Astrocyte (in vitro differentiated cells and primary cell): ENCODE measurements at regions not wholly inside any gene's neighbourhood (a gene's known extent, or its start where the extent isn't known, plus 50 kb on each side); places are given as distances from the start of the nearest gene placed in this dataset.
A peak's percentile ranks its signal among the peaks of the same experiment; 100 is the strongest.

ENCODE experiments used
- DNase-seq: peaks from one replicate; pipeline ENCODE4 v3.0.0-alpha.2; 2010; ENCODE audit warnings: low read depth
- FAIRE-seq: peaks from 2 replicates; lab custom pipeline; 2011; peaks lifted over from hg19 to GRCh38; lab: Jason Lieb, UNC
- H2AFZ ChIP-seq: 2 replicates; pipeline ENCODE4 v1.6.0; 2012; ENCODE audit warnings: low read depth, low read length, inconsistent platforms
- H3K27ac ChIP-seq: 2 replicates; pipeline ENCODE4 v1.5.1; 2011; ENCODE audit warnings: low read depth, low read length, inconsistent platforms
- H3K27me3 ChIP-seq: 2 replicates; pipeline ENCODE4 v1.6.0; 2011; ENCODE audit warnings: low read length, inconsistent platforms; ENCODE audit not compliant: insufficient read depth
- H3K36me3 ChIP-seq: 2 replicates; pipeline ENCODE4 v1.5.1; 2011; ENCODE audit warnings: low read length, inconsistent platforms; ENCODE audit not compliant: insufficient read depth
- H3K4me1 ChIP-seq: 2 replicates; pipeline ENCODE4 v1.5.1; 2011; ENCODE audit warnings: low read length, inconsistent platforms; ENCODE audit not compliant: insufficient read depth
- H3K4me2 ChIP-seq: 2 replicates; pipeline ENCODE4 v1.6.0; 2012; ENCODE audit warnings: low read length, inconsistent platforms
- H3K4me3 ChIP-seq: 2 replicates; pipeline ENCODE4 v1.5.1; 2011; ENCODE audit warnings: low read depth, mild to moderate bottlenecking, low read length, inconsistent platforms; ENCODE audit not compliant: insufficient read depth
- H3K79me2 ChIP-seq: 2 replicates; pipeline ENCODE4 v1.6.0; 2012; ENCODE audit warnings: mild to moderate bottlenecking, low read length, inconsistent platforms; ENCODE audit not compliant: insufficient read depth
- H3K9ac ChIP-seq: 2 replicates; pipeline ENCODE4 v1.6.0; 2012; ENCODE audit warnings: mild to moderate bottlenecking, low read length, inconsistent platforms
- H3K9me3 ChIP-seq: 2 replicates; pipeline ENCODE4 v1.5.1; 2012; ENCODE audit warnings: low read depth, mild to moderate bottlenecking, low read length, inconsistent platforms; ENCODE audit not compliant: insufficient read depth
- H4K20me1 ChIP-seq: 2 replicates; pipeline ENCODE4 v1.6.0; 2012; ENCODE audit warnings: low read length, inconsistent platforms; ENCODE audit not compliant: insufficient read depth
- H3K27ac Mint-ChIP-seq: one replicate; pipeline ENCODE4 v1.8.0; 2021; ENCODE audit warnings: mild to moderate bottlenecking, mixed read lengths; ENCODE audit not compliant: unreplicated experiment
- H3K27me3 Mint-ChIP-seq: one replicate; pipeline ENCODE4 v1.8.0; 2021; ENCODE audit warnings: low read depth, mixed read lengths; ENCODE audit not compliant: unreplicated experiment
- H3K36me3 Mint-ChIP-seq: one replicate; pipeline ENCODE4 v1.8.0; 2021; ENCODE audit warnings: low read depth, mixed read lengths; ENCODE audit not compliant: unreplicated experiment
- H3K4me1 Mint-ChIP-seq: one replicate; pipeline ENCODE4 v1.8.0; 2021; ENCODE audit warnings: low read depth, mixed read lengths; ENCODE audit not compliant: unreplicated experiment
- H3K4me3 Mint-ChIP-seq: one replicate; pipeline ENCODE4 v1.8.0; 2021; ENCODE audit warnings: mild to moderate bottlenecking, moderate library complexity, mixed read lengths; ENCODE audit not compliant: unreplicated experiment
- H3K9me3 Mint-ChIP-seq: one replicate; pipeline ENCODE4 v1.8.0; 2021; ENCODE audit warnings: mild to moderate bottlenecking, mixed read lengths; ENCODE audit not compliant: unreplicated experiment
- CTCF ChIP-seq: IDR thresholded peaks from 2 replicates; pipeline ENCODE4 v1.5.1; 2011; ENCODE audit warnings: low read depth, mild to moderate bottlenecking, inconsistent platforms, low read length, moderate library complexity; ENCODE audit not compliant: insufficient read depth
- EZH2 ChIP-seq: IDR thresholded peaks from 2 replicates; pipeline ENCODE4 v1.6.1; 2012; ENCODE audit warnings: mild to moderate bottlenecking, low read length, inconsistent platforms; ENCODE audit not compliant: insufficient read depth

- H3K4me2 ChIP-seq: no peak overlapping the region
Measured at GRCh38 chr6:106805771-106806170, 168.8 kb downstream of the CD24 start.

GRCh38 chr6:106804346-106805335 is 169.9 kb downstream of the CD24 start:
- no peak overlapping the region for H2AFZ ChIP-seq
- Mint-ChIP-seq H3K4me3 (no peak overlapping the region), H3K4me1 (peaks cover 11% of the 10 kb centered on the region), H3K36me3 (peaks cover 4% of the 10 kb centered on the region), H3K27ac (no peak overlapping the region), H3K9me3 (peaks cover 33% of the 10 kb centered on the region), H3K27me3 (peaks cover 29% of the 10 kb centered on the region)
- TF ChIP-seq EZH2 (no peak), CTCF (no peak)
- H4K20me1 ChIP-seq: no peaks in the 10 kb centered on the region
- no peak overlapping the region for H3K27ac ChIP-seq
- H3K9ac ChIP-seq: no peak overlapping the region
- H3K79me2 ChIP-seq: no peaks in the 10 kb centered on the region
- no peak overlapping the region for H3K4me3 ChIP-seq
- H3K4me2 ChIP-seq: peak overlapping the region; percentile 14
- no peaks in the 10 kb centered on the region for H3K36me3 ChIP-seq
- H3K27me3 ChIP-seq: peaks cover 8% of the 10 kb centered on the region
- no peaks in the 10 kb centered on the region for H3K4me1 ChIP-seq
- FAIRE-seq (no peak), DNase-seq (no peak)
- H3K9me3 ChIP-seq: peaks cover 20% of the 10 kb centered on the region

More at GRCh38 chr6:106805771-106806170, 168.8 kb downstream of the CD24 start:
- H3K9me3 Mint-ChIP-seq: peaks cover 38% of the 10 kb centered on the region
- no peaks in the 10 kb centered on the region for H3K4me1 ChIP-seq
- H3K9me3 ChIP-seq: peaks cover 20% of the 10 kb centered on the region
- H3K9ac ChIP-seq: no peak overlapping the region
- peaks cover 10% of the 10 kb centered on the region for H3K4me1 Mint-ChIP-seq
- peaks cover 24% of the 10 kb centered on the region for H3K27me3 Mint-ChIP-seq
- no peaks in the 10 kb centered on the region for H4K20me1 ChIP-seq
- no peak for FAIRE-seq
- no peak overlapping the region for H3K27ac ChIP-seq
- no peak for DNase-seq
- no peak overlapping the region for H3K27ac Mint-ChIP-seq
- H3K4me3 Mint-ChIP-seq: no peak overlapping the region
- H3K79me2 ChIP-seq: no peaks in the 10 kb centered on the region
- H3K27me3 ChIP-seq: peaks cover 6% of the 10 kb centered on the region
- no peak overlapping the region for H2AFZ ChIP-seq
- peaks cover 7% of the 10 kb centered on the region for H3K36me3 Mint-ChIP-seq
- no peaks in the 10 kb centered on the region for H3K36me3 ChIP-seq
- TF ChIP-seq CTCF (no peak), EZH2 (no peak)
- H3K4me3 ChIP-seq: no peak overlapping the region

GRCh38 chr6:106803188-106803587 is 171.3 kb downstream of the CD24 start:
- Histone ChIP-seq H3K36me3 (no peaks in the 10 kb centered on the region), H3K27ac (no peak overlapping the region), H4K20me1 (no peaks in the 10 kb centered on the region), H2AFZ (no peak overlapping the region), H3K4me1 (no peaks in the 10 kb centered on the region), H3K9me3 (peaks cover 7% of the 10 kb centered on the region), H3K4me2 (no peak overlapping the region), H3K9ac (no peak overlapping the region), H3K27me3 (peaks cover 8% of the 10 kb centered on the region), H3K4me3 (no peak overlapping the region), H3K79me2 (no peaks in the 10 kb centered on the region)
- Mint-ChIP-seq H3K36me3 (no peaks in the 10 kb centered on the region), H3K4me3 (no peak overlapping the region), H3K9me3 (peaks cover 20% of the 10 kb centered on the region), H3K27me3 (peaks cover 27% of the 10 kb centered on the region), H3K4me1 (peaks cover 25% of the 10 kb centered on the region), H3K27ac (no peak overlapping the region)
- FAIRE-seq (no peak), DNase-seq (no peak)
- TF ChIP-seq EZH2 (no peak), CTCF (no peak)
